ENCODE measurements at regions not wholly inside any gene's neighbourhood (a gene's known extent, or its start where the extent isn't known, plus 50 kb on each side); places are given as distances from the start of the nearest gene placed in this dataset.

- ATAC-seq = no peak
Observed at GRCh38 chr12:124722878-124723277, 140.8 kb downstream of the SCARB1 start.

GRCh38 chr12:124721501-124722162 lies 142.0 kb downstream of the SCARB1 start:
- ATAC-seq = peak; percentile 54
- Histone ChIP-seq H3K4me3 (ENCODE audit: low read depth in 2 of 2, low read length in 2 of 2) (no peak overlapping the region), H3K27ac (ENCODE audit: low read length) (peak overlapping the region; percentile 69), H3K4me1 (ENCODE audit: control insufficient read depth, insufficient read depth, low read length) (peaks cover 36% of the 10 kb centered on the region), H3K9me3 (ENCODE audit: control insufficient read depth, insufficient read depth, low read depth, low read length) (no peaks in the 10 kb centered on the region), H3K27me3 (ENCODE audit: control insufficient read depth, insufficient read depth, low read length) (no peaks in the 10 kb centered on the region), H3K36me3 (ENCODE audit: control insufficient read depth, insufficient read depth, low read length) (no peaks in the 10 kb centered on the region)
- no peak for DNase-seq (ENCODE audit: low read depth, low spot score)
- POLR2A ChIA-PET = interaction anchor here (0.6 kb wide), 2 partner anchors 34 to 39 kb away, joined by 3 to 14 read pairs; no protein-coding TSS in a partner anchor
- intact Hi-C loops (cut with micrococcal nuclease; ENCODE audit: unreplicated experiment) = loop anchor here (5.0 to 10.0 kb wide), 2 partner anchors 39 to 157 kb away; partner anchors contain the start of gene NCOR2
- BruUV-seq (replicated peaks) = no TSS peak
- in situ Hi-C loops (cut with HindIII; ENCODE audit: low pct_unique_long_range_greater_than_20kb, low sequenced_read_pairs) = no loop called here
- CTCF ChIA-PET = no interaction called here
- TF ChIP-seq TCF7L2 (IDR thresholded peaks at IDR 0.05; ENCODE audit: low read depth, low read length) = no peak
- no peak for TF ChIP-seq POLR2AphosphoS5 (IDR thresholded peaks at IDR 0.05; ENCODE audit: low read depth, low read length)
- no peak for TF ChIP-seq REST (IDR thresholded peaks at IDR 0.05; ENCODE audit: insufficient read depth in 1 of 2, low read depth in 2 of 2, low read length in 1 of 2)
- no peak for TF ChIP-seq SIN3A (IDR thresholded peaks at IDR 0.05; ENCODE audit: borderline replicate concordance, insufficient read depth, low read depth, low read length)
- TF ChIP-seq CTCF (IDR thresholded peaks at IDR 0.05) = no peak

More at GRCh38 chr12:124722878-124723277, 140.8 kb downstream of the SCARB1 start:
- H3K27ac ChIP-seq (ENCODE audit: low read length) = peak overlapping the region; percentile 69; the same call in 1 of the 2 replicates
- TF ChIP-seq POLR2AphosphoS5 (IDR thresholded peaks at IDR 0.05; ENCODE audit: low read depth, low read length) (no peak), REST (IDR thresholded peaks at IDR 0.05; ENCODE audit: insufficient read depth in 1 of 2, low read depth in 2 of 2, low read length in 1 of 2) (no peak), TCF7L2 (IDR thresholded peaks at IDR 0.05; ENCODE audit: low read depth, low read length) (no peak), SIN3A (IDR thresholded peaks at IDR 0.05; ENCODE audit: borderline replicate concordance, insufficient read depth, low read depth, low read length) (no peak), CTCF (IDR thresholded peaks at IDR 0.05) (no peak)
- ChIA-PET CTCF (no interaction called here), POLR2A (no interaction called here)
- H3K4me1 ChIP-seq (ENCODE audit: control insufficient read depth, insufficient read depth, low read length) = peaks cover 44% of the 10 kb centered on the region
- intact Hi-C loops (cut with micrococcal nuclease; ENCODE audit: unreplicated experiment) = loop anchor here (5.0 to 10.0 kb wide), 2 partner anchors 41 to 158 kb away; partner anchors contain the start of gene NCOR2
- H3K9me3 ChIP-seq (ENCODE audit: control insufficient read depth, insufficient read depth, low read depth, low read length) = no peaks in the 10 kb centered on the region
- in situ Hi-C loops (cut with HindIII; ENCODE audit: low pct_unique_long_range_greater_than_20kb, low sequenced_read_pairs) = no loop called here
- no peaks in the 10 kb centered on the region for H3K36me3 ChIP-seq (ENCODE audit: control insufficient read depth, insufficient read depth, low read length)
- DNase-seq (ENCODE audit: low read depth, low spot score) = no peak
- no peaks in the 10 kb centered on the region for H3K27me3 ChIP-seq (ENCODE audit: control insufficient read depth, insufficient read depth, low read length)
- no peak overlapping the region for H3K4me3 ChIP-seq (ENCODE audit: low read depth in 2 of 2, low read length in 2 of 2)
- no TSS peak for BruUV-seq (replicated peaks)

Data from Panc1 (cell line).